ENCODE measurements at regions not wholly inside any gene's neighbourhood (a gene's known extent, or its start where the extent isn't known, plus 50 kb on each side); places are given as distances from the start of the nearest gene placed in this dataset.

GRCh38 chr13:89686171-89686570 is 1661.3 kb upstream of the MIR17HG start:
- no peak for DNase-seq

DNA sequence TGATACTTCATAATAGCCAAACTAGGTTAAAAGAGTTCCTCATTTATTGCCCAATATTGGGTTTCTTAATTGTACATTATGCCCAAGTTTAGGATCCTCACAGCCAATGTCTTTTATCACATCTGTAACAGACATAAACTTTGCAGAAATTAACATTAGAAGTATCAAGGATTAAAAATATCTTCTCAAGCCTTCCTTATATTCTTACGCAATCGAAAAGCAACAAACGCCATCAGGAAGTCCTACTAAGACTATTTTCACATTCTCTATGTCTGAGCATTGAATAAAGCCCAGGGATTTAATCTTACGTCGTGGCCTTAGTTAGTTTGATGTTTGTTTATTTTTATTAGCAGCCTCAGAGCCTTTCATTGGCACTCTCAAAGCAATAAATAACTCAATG is 1660.4 kb upstream of the MIR17HG start:
- DNase-seq: no peak

DNA sequence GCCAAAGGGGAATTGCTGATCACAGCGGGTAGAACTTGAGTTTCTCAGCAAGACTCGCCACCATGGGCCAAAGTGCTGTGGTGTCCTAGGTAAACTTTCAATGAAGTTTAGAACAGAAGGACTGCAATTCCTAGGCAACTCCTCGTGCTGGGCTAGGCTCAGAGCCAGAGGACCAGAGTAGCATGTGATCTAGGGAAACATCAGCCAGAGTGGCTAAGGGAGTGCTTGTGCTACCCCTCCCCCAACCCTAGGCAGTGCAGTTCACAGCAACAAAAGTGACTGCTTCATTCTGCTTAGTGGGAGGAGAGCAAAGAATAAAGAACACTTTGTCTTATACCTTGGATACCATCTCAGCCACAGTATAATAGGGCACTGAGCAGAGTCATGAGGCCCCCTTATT is 1658.6 kb upstream of the MIR17HG start:
- DNase-seq: no peak

DNA sequence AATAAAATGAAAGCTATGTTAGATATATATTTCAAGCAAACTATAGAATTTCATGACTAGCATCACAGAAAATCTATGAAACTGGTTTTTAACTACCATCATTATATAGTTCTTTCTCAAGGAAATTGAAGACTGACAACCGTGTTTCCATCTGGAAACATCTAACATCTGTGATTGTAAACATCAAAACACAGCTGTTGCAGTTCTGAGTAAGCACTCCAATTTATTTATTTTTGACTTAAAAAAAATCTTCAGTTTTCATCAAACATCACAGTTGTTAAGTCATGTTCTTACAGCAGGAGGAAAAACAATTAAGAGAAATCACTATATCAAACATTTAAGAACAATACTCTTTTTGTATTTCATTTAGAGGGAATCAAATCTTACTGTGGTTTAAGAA is 1653.0 kb upstream of the MIR17HG start:
- DNase-seq: no peak

- DNase-seq: peak; percentile 17
Measured at GRCh38 chr13:89695343-89696257, 1651.9 kb upstream of the MIR17HG start.

- DNase-seq: no peak
Measured at GRCh38 chr13:89701913-89702312, 1645.6 kb upstream of the MIR17HG start.

- DNase-seq: no peak
Measured at GRCh38 chr13:89704040-89704439, 1643.4 kb upstream of the MIR17HG start.

DNA sequence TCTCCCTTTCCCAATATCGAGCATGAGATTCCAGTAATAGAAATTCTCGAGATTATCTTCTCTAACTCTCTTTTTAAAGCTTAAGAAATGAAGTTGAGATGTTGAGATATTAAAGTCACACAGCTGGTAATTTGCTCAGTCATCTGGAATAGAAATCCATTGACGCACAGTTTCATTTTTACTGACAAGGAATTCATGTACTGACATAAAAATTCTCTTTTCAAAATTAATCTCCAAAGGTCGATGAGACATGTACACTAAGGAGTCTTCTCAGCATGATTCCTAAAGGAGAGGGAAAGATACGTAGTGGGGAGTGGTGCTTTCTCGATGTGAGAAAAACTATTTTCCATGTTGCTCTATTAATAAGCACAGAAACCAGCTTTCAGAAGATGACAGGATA is 1639.5 kb upstream of the MIR17HG start:
- no peak for DNase-seq

GRCh38 chr13:89721216-89721615 is 1626.3 kb upstream of the MIR17HG start:
- no peak for DNase-seq

DNA sequence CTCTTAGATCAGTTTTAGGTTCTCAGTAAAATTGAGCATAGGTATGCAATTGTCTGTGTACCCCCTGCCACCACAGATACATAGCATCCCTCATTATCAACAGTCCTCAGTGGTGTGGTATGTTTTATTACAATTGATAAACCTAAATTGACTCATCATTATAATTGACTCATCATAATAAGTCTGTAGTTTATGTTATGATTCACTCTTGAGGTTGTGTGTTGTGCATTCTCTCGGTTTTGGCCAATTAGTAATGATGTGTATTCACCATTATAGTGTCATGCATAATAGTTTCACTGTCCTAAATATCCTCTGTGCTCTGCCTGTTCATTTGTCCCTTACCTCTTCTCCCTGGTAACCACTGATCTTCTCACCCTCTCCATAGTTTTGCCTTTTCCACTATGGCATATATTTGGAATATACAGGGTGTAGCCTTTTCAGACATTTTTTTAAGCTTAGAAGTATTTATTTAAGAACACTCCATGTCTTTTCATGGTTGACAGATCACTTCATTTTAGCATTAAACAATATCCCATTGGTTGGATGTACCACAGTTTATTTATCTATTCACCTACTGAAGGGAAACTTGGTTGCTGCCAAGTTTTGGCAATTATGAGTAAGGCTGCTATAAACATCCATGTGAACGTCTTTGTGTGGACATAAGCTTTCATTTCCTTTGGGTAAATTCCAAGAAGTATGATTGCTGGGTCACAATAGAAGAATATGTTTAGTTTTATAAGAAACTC is 1620.6 kb upstream of the MIR17HG start:
- DNase-seq: no peak

- no peak for DNase-seq
Measured at GRCh38 chr13:89733829-89734228, 1613.7 kb upstream of the MIR17HG start.

- DNase-seq: no peak
Measured at GRCh38 chr13:89737051-89737450, 1610.4 kb upstream of the MIR17HG start.

GRCh38 chr13:89738072-89738471 is 1609.4 kb upstream of the MIR17HG start:
- DNase-seq: no peak

GRCh38 chr13:89740994-89741685 is 1606.3 kb upstream of the MIR17HG start:
- no peak for DNase-seq

- no peak for DNase-seq
Measured at GRCh38 chr13:89746554-89746953, 1600.9 kb upstream of the MIR17HG start.

DNA sequence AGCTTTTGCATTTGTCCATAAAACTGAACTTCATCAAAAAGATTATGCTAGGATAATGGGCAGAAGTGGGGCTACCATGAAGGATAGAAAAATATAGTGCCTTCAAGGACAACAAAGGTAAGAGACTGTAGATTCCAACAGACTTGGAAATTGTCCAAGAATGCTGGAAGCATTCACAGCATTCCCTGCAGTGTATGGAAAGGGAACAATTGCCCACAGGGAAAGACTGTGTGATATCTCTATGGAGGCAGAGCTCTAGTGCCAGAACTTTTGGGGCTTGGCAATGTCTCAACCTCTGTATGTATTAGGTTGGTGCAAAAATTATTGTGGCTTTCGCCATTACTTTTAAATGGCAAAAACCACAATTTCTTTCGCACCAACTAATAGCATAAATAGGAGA is 1598.8 kb upstream of the MIR17HG start:
- DNase-seq: no peak

DNA sequence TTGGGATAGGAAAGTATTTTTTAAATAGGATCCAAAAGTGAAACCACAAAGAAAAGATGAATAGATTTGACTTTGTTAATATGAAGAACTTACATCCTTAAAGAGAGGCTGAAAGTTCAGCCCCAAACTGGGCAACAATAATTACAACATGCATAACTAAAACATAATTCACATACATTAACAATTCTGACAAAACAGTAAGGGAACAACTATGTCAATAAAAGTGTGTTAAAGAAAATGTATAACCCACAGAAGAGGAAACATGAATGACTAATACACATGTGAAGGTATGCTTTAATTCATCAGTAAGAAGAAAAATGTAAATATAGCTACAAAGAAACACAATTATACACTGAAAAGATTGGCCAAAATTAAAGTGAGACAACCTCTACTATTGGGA is 1597.6 kb upstream of the MIR17HG start:
- DNase-seq: no peak

DNA sequence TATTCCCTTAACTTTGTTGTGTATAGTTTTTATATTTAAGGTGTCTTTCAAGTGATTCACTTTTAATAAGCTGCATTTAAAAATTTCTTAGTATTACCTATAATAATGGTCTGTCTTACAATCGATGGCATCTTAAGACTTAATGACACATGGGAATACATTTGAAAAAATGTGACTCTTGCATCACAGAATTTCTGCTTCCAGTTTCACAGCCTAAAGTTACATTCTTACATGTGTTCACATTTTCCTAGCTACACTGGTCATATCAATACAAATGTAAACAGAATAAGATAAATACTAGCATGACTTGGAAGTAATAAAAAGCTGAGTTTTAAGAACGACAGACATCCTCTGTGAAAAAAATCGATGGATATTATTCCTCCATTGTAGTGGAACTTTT is 1597.1 kb upstream of the MIR17HG start:
- no peak for DNase-seq

- no peak for DNase-seq
Measured at GRCh38 chr13:89751432-89751930, 1596.0 kb upstream of the MIR17HG start.

DNA sequence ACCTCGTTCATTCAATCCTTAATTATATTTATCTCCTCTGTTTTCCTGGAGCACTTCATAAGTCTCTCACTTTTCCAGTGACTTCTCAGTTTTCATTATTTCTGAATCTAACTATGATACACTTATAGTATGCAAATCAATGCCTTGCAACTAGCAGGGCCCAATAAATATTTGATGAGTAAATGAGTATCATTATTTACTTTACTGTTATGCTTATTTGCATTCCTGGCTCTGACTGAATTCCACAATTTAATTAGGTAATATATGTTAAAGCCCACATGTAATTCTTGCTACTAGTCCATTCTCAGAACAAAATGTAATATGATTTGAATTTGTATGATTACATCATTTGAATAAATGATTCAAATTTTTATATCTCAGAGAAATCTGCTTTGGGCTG is 1595.1 kb upstream of the MIR17HG start:
- no peak for DNase-seq

DNA sequence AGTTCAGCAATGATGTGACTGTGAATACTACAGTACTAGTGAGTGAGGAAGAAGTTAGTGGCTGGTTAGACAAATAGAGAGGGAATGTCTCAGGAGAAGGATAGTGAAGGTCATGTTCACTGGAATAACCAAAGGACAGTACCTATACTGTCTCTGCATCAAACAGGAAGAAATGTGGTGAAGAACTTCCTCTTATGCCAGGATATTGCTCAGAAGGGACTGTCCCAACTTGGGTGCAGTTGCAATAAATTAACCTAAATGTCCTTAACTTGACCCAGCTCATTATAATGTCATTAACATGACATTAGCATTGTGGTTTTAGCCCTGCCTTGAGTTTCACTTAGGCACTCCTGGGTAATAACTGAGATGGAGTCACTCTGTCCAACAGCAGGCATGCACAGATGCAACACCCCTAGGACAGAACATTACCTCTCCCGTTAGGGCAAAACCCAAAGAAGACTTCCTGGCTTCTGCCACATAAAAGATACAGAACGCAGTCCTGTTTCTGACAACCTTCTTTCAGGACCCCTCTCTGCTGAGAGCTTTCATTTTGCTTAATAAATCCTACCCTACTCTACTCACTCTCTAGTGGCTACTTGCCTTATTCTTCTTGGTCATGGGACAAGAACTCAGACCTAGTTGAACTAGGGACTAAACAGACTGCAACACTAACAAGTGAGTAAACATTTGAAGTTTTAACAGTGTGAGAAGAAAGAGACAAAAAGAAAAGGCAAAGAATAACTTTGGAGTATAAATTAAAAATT is 1591.6 kb upstream of the MIR17HG start:
- DNase-seq: no peak

- DNase-seq: no peak
Measured at GRCh38 chr13:89763005-89763404, 1584.5 kb upstream of the MIR17HG start.
